Breast epithelium (tissue), 4 donors: ENCODE measurements at regions not wholly inside any gene's neighbourhood (a gene's known extent, or its start where the extent isn't known, plus 50 kb on each side); places are given as distances from the start of the nearest gene placed in this dataset.

Experiments used
- DNase-seq, 2 donors: peaks; one replicate each; pipeline ENCODE4 v3.0.0-alpha.2; 2019; ENCODE audit warnings: low spot score in 2 of 2
- H3K27ac ChIP-seq, 2 donors: fragments of 200-600 bp; sonication (generic) in 1 of 2; one replicate each; pipeline ENCODE4 v1.5.1; 2016 to 2019; ENCODE audit warnings: mild to moderate bottlenecking in 1 of 2
- H3K27me3 ChIP-seq, 2 donors: fragments of 200-600 bp; sonication (generic) in 1 of 2; one replicate each; pipeline versions ENCODE4 v1.5.1 to v1.6.0; 2017 to 2019; ENCODE audit warnings: control low read depth in 1 of 2, mild to moderate bottlenecking in 1 of 2
- H3K36me3 ChIP-seq: fragments of 200-600 bp; one replicate; pipeline ENCODE4 v1.5.1; 2019
- H3K4me1 ChIP-seq, 2 donors: fragments of 200-600 bp; sonication (generic); one replicate each; pipeline ENCODE4 v1.5.1; 2016 to 2019; ENCODE audit warnings: control low read depth in 1 of 2
- H3K4me3 ChIP-seq, 3 donors: fragments of 200-600 bp; sonication (generic); 1 replicate in 2 of 3; 2 replicates in 1 of 3; pipeline ENCODE4 v1.5.1; 2016 to 2019; ENCODE audit warnings: mild to moderate bottlenecking in 3 of 3, moderate library complexity in 2 of 3
- H3K9me3 ChIP-seq, 2 donors: fragments of 200-600 bp; sonication (generic) in 1 of 2; one replicate each; pipeline ENCODE4 v1.5.1; 2016 to 2019; ENCODE audit warnings: control low read depth in 1 of 2
- POLR2A ChIP-seq: fragments of 450-650 bp; IDR thresholded peaks from one replicate; pipeline ENCODE4 v1.6.1; 2016; ENCODE audit warnings: antibody characterized with exemption, mild to moderate bottlenecking, moderate library complexity
- POLR2AphosphoS5 ChIP-seq, 3 donors: sonication (generic); formaldehyde crosslinking; IDR thresholded peaks; one replicate each; pipeline ENCODE4 v1.6.1; 2017; ENCODE audit warnings: antibody characterized with exemption in 3 of 3
- intact Hi-C: fragments of 100-400 bp; cut with DNase I; formaldehyde crosslinking; loops from one replicate; pipeline ENCODE4 v1.15.1; 2023; ENCODE audit warnings: low total_unique reads
- TF ChIP-seq, protein P1 (sequence below), 3 donors: fragments of 450-650 bp; IDR thresholded peaks; one replicate each; pipeline ENCODE4 v1.5.1; 2016 to 2017; ENCODE audit warnings: antibody characterized with exemption in 3 of 3, mild to moderate bottlenecking in 3 of 3, moderate library complexity in 3 of 3

DNA sequence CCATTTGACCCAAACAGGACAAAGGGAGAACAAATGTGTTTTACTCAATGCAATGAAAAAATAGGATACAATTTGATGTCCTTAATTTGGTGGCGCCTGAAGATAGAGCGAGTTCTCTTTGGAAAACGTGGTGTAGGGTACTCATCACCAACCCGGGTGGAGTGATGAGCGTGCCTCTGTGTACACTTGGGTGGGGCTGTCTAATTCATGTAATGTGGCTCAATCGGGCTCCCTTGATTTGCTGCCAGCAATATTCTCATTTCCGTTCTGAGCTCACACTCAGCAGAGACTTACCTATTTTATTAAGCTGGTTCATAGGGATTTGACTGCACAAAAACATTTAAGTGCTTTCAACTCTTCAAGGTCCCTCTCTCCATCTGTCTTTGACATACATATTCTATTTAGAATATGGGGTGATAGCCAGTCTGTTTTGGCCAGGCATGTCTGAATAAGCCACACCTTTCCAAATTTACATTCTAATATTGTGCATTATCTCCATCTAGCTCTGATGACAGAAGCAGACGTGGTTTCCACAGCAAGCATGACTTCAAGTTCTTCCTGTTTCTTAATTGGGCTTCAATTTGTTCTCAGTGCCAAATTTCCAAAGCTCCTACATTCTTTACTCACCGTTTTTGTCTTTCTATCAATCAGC is 162.5 kb downstream of the IRX2 start:
- H3K27me3 ChIP-seq = peaks cover 0 to 13% of the 10 kb centered on the region in 2 donors
- H3K9me3 ChIP-seq = no peaks in the 10 kb centered on the region
- no peak for DNase-seq
- TF ChIP-seq, protein P1, sequence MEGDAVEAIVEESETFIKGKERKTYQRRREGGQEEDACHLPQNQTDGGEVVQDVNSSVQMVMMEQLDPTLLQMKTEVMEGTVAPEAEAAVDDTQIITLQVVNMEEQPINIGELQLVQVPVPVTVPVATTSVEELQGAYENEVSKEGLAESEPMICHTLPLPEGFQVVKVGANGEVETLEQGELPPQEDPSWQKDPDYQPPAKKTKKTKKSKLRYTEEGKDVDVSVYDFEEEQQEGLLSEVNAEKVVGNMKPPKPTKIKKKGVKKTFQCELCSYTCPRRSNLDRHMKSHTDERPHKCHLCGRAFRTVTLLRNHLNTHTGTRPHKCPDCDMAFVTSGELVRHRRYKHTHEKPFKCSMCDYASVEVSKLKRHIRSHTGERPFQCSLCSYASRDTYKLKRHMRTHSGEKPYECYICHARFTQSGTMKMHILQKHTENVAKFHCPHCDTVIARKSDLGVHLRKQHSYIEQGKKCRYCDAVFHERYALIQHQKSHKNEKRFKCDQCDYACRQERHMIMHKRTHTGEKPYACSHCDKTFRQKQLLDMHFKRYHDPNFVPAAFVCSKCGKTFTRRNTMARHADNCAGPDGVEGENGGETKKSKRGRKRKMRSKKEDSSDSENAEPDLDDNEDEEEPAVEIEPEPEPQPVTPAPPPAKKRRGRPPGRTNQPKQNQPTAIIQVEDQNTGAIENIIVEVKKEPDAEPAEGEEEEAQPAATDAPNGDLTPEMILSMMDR (IDR thresholded peaks at IDR 0.05) = no peak
- TF ChIP-seq POLR2A = no peak
- no peak for TF ChIP-seq POLR2AphosphoS5 (IDR thresholded peaks at IDR 0.05)
- intact Hi-C loops = no loop called here
- no peaks in the 10 kb centered on the region for H3K36me3 ChIP-seq
- no peak overlapping the region for H3K27ac ChIP-seq
- no peaks in the 10 kb centered on the region for H3K4me1 ChIP-seq
- no peak overlapping the region for H3K4me3 ChIP-seq

DNA sequence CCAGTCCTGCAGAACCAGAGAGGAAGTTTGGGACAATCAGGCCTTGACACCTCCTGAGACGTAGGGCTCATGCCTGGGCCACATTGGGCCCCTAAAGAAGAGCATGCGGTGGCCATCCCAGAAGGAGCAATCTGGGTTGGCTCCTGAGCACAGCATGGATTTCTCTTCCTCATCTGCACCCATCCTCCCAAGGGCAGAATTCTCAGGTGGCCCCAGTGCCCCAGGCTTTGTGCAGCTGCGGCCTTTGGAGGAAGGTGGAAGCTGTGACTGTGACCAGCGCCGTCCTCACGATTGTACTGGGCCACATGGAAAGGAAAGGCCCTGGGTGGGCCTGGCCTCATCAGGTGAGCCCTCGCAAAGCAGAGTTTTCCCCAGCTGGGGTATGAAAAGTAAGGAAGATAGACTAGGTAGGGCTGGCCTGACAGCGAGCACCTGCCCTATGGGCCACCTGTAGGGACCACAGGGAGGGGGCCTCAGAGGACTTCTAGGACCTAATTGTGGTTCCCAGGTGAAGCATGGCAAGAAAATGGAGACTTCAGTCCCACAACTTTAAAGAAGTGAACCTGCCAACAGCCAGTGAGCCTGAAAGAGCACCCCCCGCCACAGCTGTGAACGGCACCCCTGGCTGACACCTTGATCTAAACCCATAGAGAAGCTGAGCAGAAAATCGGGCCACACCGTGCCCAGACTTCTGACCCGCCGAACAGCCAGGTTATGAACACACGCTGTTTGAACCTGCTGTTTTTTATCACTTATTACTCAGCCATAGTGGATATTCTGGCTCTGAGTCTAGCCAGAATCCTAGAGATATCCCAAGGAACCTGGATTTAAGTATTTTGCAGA is 164.1 kb downstream of the IRX2 start:
- H3K4me3 ChIP-seq = no peak overlapping the region
- peaks cover 0 to 13% of the 10 kb centered on the region in 2 donors for H3K27me3 ChIP-seq
- H3K27ac ChIP-seq = no peak overlapping the region
- no peaks in the 10 kb centered on the region for H3K4me1 ChIP-seq
- H3K36me3 ChIP-seq = no peaks in the 10 kb centered on the region
- intact Hi-C loops = no loop called here
- DNase-seq = no peak
- no peaks in the 10 kb centered on the region for H3K9me3 ChIP-seq
- TF ChIP-seq, protein P1 (IDR thresholded peaks at IDR 0.05) = no peak
- no peak for TF ChIP-seq POLR2A

DNA sequence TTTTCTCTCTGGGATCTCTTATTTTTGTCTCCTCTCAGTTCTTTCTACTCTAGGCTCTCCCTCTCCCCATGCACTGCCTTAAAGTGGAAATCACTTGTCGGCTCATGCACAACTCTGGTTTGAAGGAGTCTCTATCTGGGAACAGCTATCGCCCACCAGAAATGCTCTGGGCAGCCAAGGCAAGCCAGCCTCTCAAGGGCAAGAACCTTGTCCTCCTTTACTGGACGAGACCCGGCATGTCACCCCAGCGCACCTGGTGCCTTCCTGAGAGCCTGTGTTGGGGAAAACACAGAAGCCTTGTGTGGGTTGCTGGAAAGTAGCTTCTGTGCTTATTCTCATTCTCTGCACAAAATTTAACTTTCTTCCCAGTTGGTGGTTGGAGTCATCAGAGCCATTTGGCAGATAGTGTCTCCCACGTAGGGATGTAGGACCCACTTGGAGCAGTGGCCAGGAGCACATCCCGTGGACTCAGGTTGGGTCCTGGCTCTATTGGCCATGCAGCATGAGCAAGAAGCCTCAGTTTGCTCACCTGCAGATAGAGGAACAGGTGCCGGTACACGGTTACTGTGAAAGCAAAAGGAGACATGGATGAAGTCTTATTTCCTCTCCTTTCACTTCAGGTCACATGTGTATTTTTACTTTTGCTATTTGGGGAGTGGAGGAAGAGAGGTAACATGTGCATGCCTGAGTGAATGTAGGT is 165.3 kb downstream of the IRX2 start:
- intact Hi-C loops = no loop called here
- Histone ChIP-seq H3K27ac (no peak overlapping the region), H3K27me3 (peaks cover 0 to 3% of the 10 kb centered on the region in 2 donors), H3K36me3 (no peaks in the 10 kb centered on the region), H3K4me1 (no peaks in the 10 kb centered on the region), H3K9me3 (no peaks in the 10 kb centered on the region), H3K4me3 (no peak overlapping the region)
- no peak for TF ChIP-seq POLR2AphosphoS5 (IDR thresholded peaks at IDR 0.05)
- TF ChIP-seq POLR2A = no peak
- DNase-seq = no peak

DNA sequence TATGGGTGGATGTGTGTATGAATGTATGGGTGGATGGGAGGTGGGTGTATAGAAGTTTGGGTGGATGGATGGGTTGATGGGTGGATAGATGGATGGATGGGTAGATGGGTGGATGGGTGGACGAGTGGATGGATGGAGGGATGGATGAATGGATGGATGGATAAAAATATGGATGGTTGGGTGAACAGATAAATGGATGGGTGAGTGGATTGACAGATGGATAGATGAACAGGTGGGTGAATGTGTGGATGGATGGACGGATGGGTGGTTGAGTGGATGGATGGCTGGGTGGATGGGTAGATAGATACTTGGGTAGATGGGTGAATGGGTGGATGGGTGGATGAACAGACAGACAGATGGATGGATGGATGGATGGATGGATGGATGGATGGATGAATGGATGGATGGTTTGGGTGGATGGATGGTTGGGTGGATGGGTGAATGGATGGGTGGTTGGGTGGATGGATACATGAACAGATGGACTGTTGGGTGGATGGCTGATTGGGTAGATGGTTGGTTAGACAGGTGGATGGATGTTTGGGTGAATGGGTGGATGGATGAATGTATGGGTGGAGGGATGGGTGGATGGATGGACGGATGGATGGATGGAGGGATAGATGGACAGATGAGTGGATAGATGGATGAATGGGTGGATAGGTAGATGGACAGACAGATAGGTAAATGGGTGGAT is 166.8 kb downstream of the IRX2 start:
- Histone ChIP-seq H3K4me3 (no peak overlapping the region), H3K9me3 (no peaks in the 10 kb centered on the region), H3K27ac (no peak overlapping the region), H3K36me3 (no peaks in the 10 kb centered on the region), H3K27me3 (no peaks in the 10 kb centered on the region), H3K4me1 (no peaks in the 10 kb centered on the region)
- TF ChIP-seq, protein P1 (IDR thresholded peaks at IDR 0.05) = no peak
- no peak for TF ChIP-seq POLR2AphosphoS5 (IDR thresholded peaks at IDR 0.05)
- no peak for TF ChIP-seq POLR2A
- no peak for DNase-seq
- intact Hi-C loops = no loop called here

DNA sequence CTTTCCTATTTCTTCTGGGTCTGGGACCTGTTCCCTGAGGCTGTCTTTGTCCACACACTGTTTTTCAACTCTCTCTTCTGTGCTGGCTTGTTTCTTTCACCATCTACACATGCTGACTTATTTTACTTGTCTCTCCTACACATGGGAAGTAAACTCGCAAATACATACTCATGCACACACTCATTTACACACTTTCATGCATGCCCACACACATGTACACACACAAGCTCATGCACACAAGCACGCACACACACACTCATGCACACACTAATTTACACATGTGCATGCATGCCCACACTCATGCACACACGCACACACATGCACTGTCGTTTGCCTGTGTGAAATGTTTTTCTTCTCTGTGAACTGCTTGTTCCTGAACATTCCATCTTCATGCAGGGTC is 169.0 kb downstream of the IRX2 start:
- TF ChIP-seq POLR2A = no peak
- TF ChIP-seq, protein P1 (IDR thresholded peaks at IDR 0.05) = no peak
- no peak for TF ChIP-seq POLR2AphosphoS5 (IDR thresholded peaks at IDR 0.05)
- no peaks in the 10 kb centered on the region for H3K4me1 ChIP-seq
- H3K4me3 ChIP-seq = no peak overlapping the region
- no peak for DNase-seq
- H3K27me3 ChIP-seq = no peaks in the 10 kb centered on the region
- intact Hi-C loops = no loop called here
- no peaks in the 10 kb centered on the region for H3K36me3 ChIP-seq
- no peaks in the 10 kb centered on the region for H3K9me3 ChIP-seq
- no peak overlapping the region for H3K27ac ChIP-seq
